GM12878 (cell line): ENCODE measurements at regions not wholly inside any gene's neighbourhood (a gene's known extent, or its start where the extent isn't known, plus 50 kb on each side); places are given as distances from the start of the nearest gene placed in this dataset.

Experiments used
- ATAC-seq: fragments of 200-7000 bp; cut with Tn5 transposase; 3 replicates; pipeline ENCODE4 v1.9.1; 2020; ENCODE audit warnings: mild to moderate bottlenecking, moderate library complexity
- BruUV-seq: library from RNA; stranded (reverse); fragments of 400-500 nt; replicated peaks from 2 replicates; lab custom pipeline; 2021; lab: Mats Ljungman, UMichigan
- CTCF ChIA-PET: fragments of 300-600 bp; sonication (Branson Sonifier 250); formaldehyde crosslinking; extraction: SDS; loops from one replicate; lab custom pipeline; 2021; ENCODE audit warnings: inconsistent platforms; lab: Yijun Ruan, JAX
- POLR2A ChIA-PET: fragments of 350-600 bp; formaldehyde crosslinking; extraction: SDS; loops from one replicate; lab custom pipeline; 2021; ENCODE audit warnings: inconsistent platforms; lab: Charles Lee
- RAD21 ChIA-PET: fragments of 300-600 bp; sonication (Branson Sonifier 250); formaldehyde crosslinking; loops from one replicate; lab custom pipeline; 2023; ENCODE audit warnings: antibody characterized with exemption; ENCODE audit not compliant: unreplicated experiment; lab: Charles Lee
- SMC1A ChIA-PET: fragments of 300-600 bp; sonication (Branson Sonifier 250); formaldehyde crosslinking; loops from one replicate; lab custom pipeline; 2023; ENCODE audit not compliant: unreplicated experiment, uncharacterized antibody; lab: Charles Lee
- DNase-seq: peaks from one replicate; pipeline ENCODE4 v3.0.0-alpha.2; 2011; ENCODE audit warnings: low read depth, low spot score
- FAIRE-seq: peaks from 3 replicates; lab custom pipeline; 2011; peaks lifted over from hg19 to GRCh38; lab: Jason Lieb, UNC
- H2AFZ ChIP-seq: 2 replicates; pipeline ENCODE4 v1.6.0; 2011; ENCODE audit warnings: low read depth, low read length, control low read depth; ENCODE audit not compliant: control insufficient read depth
- H3K27ac ChIP-seq: 2 replicates; pipeline ENCODE4 v1.5.1; 2011; ENCODE audit warnings: control low read depth; ENCODE audit not compliant: control insufficient read depth, insufficient read depth
- H3K27me3 ChIP-seq, 2 experiments: replicated peaks in 1 of 2; 2 replicates each; pipeline versions ENCODE4 v1.6.0 to v1.6.1; 2011; ENCODE audit warnings: low read length in 1 of 2; ENCODE audit not compliant: control insufficient read depth in 2 of 2, insufficient read depth in 2 of 2
- H3K36me3 ChIP-seq, 2 experiments: 2 replicates each; pipeline ENCODE4 v1.5.1; 2011; ENCODE audit warnings: low read length in 1 of 2; ENCODE audit not compliant: control insufficient read depth in 2 of 2, insufficient read depth in 2 of 2
- H3K4me1 ChIP-seq: 2 replicates; pipeline ENCODE4 v1.6.1; 2011; ENCODE audit warnings: mild to moderate bottlenecking, low read length, moderate library complexity, mixed read lengths; ENCODE audit not compliant: control insufficient read depth, insufficient read depth
- H3K4me2 ChIP-seq: 2 replicates; pipeline ENCODE4 v1.6.0; 2011; ENCODE audit warnings: control low read depth; ENCODE audit not compliant: control insufficient read depth, insufficient read depth
- H3K4me3 ChIP-seq: fragments of 200-600 bp; sonication (generic); 2 replicates; pipeline ENCODE4 v1.5.1; 2016
- H3K79me2 ChIP-seq: 2 replicates; pipeline ENCODE4 v1.6.0; 2011; ENCODE audit warnings: low read length; ENCODE audit not compliant: control insufficient read depth, insufficient read depth
- H3K9ac ChIP-seq: 2 replicates; pipeline ENCODE4 v1.8.0; 2011; ENCODE audit warnings: low read length, control low read depth, mixed read lengths; ENCODE audit not compliant: control insufficient read depth, insufficient read depth
- H3K9me3 ChIP-seq: replicated peaks from 3 replicates; pipeline ENCODE4 v1.5.1; 2011; ENCODE audit warnings: mild to moderate bottlenecking, low read length; ENCODE audit not compliant: control insufficient read depth, insufficient read depth
- H4K20me1 ChIP-seq: 2 replicates; pipeline ENCODE4 v1.6.0; 2011; ENCODE audit not compliant: control insufficient read depth, insufficient read depth
- ASH2L ChIP-seq: fragments of 300-600, 200-600 bp; sonication (generic); IDR thresholded peaks from 2 replicates; pipeline ENCODE4 v1.6.1; 2017; ENCODE audit warnings: low read depth, mild to moderate bottlenecking, borderline replicate concordance
- CBX3 ChIP-seq: fragments of 200-600 bp; sonication (generic); IDR thresholded peaks from 2 replicates; pipeline ENCODE4 v1.6.1; 2016; ENCODE audit warnings: low read depth, borderline replicate concordance
- FOS ChIP-seq: IDR thresholded peaks from 3 replicates; pipeline ENCODE4 v1.6.1; 2011; ENCODE audit warnings: borderline replicate concordance; ENCODE audit not compliant: insufficient read length; ENCODE audit errors: extremely low read depth
- HDAC6 ChIP-seq: fragments of 200-600 bp; sonication (generic); IDR thresholded peaks from one replicate; pipeline ENCODE4 v1.8.0; 2017; ENCODE audit warnings: antibody characterized with exemption; ENCODE audit not compliant: unreplicated experiment
- MAX ChIP-seq: IDR thresholded peaks from 2 replicates; pipeline ENCODE4 v1.6.1; 2012; ENCODE audit warnings: low read depth, low read length, improper control_type of control experiment
- MEF2B ChIP-seq: fragments of 450-650 bp; IDR thresholded peaks from 2 replicates; pipeline ENCODE4 v1.6.1; 2018; ENCODE audit warnings: mild to moderate bottlenecking, moderate library complexity; ENCODE audit not compliant: partially characterized antibody, poor library complexity, severe bottlenecking
- MYB ChIP-seq: fragments of 150-350 bp; IDR thresholded peaks from 2 replicates; pipeline ENCODE4 v1.6.1; 2014; ENCODE audit warnings: mild to moderate bottlenecking, low read depth, low read length, borderline replicate concordance
- NFYA ChIP-seq: IDR thresholded peaks from 2 replicates; pipeline ENCODE4 v1.6.1; 2011; ENCODE audit warnings: low read depth, mild to moderate bottlenecking, low read length, improper control_type of control experiment, borderline replicate concordance
- NFYB ChIP-seq: IDR thresholded peaks from 2 replicates; pipeline ENCODE4 v1.6.1; 2011; ENCODE audit warnings: low read depth, mild to moderate bottlenecking, low read length, improper control_type of control experiment, moderate library complexity; ENCODE audit not compliant: insufficient read depth
- NKRF ChIP-seq: fragments of 450-650 bp; conservative IDR thresholded peaks from 2 replicates; pipeline ENCODE4 v1.6.1; 2017; ENCODE audit warnings: mild to moderate bottlenecking, moderate library complexity
- RBBP5 ChIP-seq: fragments of 200-600 bp; sonication (generic); conservative IDR thresholded peaks from 2 replicates; pipeline ENCODE4 v1.6.1; 2016
- RELA ChIP-seq: fragments of 450-650 bp; IDR thresholded peaks from 2 replicates; pipeline ENCODE4 v1.8.0; 2014; ENCODE audit warnings: borderline replicate concordance; ENCODE audit not compliant: partially characterized antibody
- ZBTB40 ChIP-seq: fragments of 450-650 bp; IDR thresholded peaks from 2 replicates; pipeline ENCODE4 v1.6.1; 2016; ENCODE audit warnings: mild to moderate bottlenecking, moderate library complexity, borderline replicate concordance
- ZNF207 ChIP-seq: fragments of 450-650 bp; IDR thresholded peaks from 2 replicates; pipeline ENCODE4 v1.6.1; 2014; ENCODE audit warnings: antibody characterized with exemption, mild to moderate bottlenecking, borderline replicate concordance
- ZNF217 ChIP-seq: fragments of 450-650 bp; IDR thresholded peaks from 2 replicates; pipeline ENCODE4 v1.6.1; 2017; ENCODE audit warnings: antibody characterized with exemption, mild to moderate bottlenecking
- ZSCAN29 ChIP-seq: fragments of 450-650 bp; IDR thresholded peaks from 2 replicates; pipeline ENCODE4 v1.6.1; 2017; ENCODE audit warnings: mild to moderate bottlenecking, moderate library complexity
- WGBS: methylation state at CpG from one replicate; pipeline ENCODE4 v1.1.6; 2016; ENCODE audit warnings: low lambda C conversion rate; ENCODE audit not compliant: insufficient replicate concordance, insufficient coverage; ENCODE audit errors: missing lambda C conversion rate; 5-methylcytosine and 5-hydroxymethylcytosine counted together
- in situ Hi-C: fragments of 300-500 bp; cut with MboI; formaldehyde crosslinking; loops from 9 replicates; pipeline ENCODE4 v1.14.3; 2018; ENCODE audit warnings: mixed read lengths
- intact Hi-C: fragments of 100-400 bp; cut with micrococcal nuclease; formaldehyde crosslinking; loops from one replicate; pipeline ENCODE4 v1.14.2; 2022; ENCODE audit not compliant: unreplicated experiment

GRCh38 chr6:86255973-86256372 lies 613.3 kb upstream of the SYNCRIP start:
- TF ChIP-seq MAX (no peak), NFYA (no peak), NKRF (no peak), RBBP5 (no peak), MYB (no peak), NFYB (no peak), RELA (no peak), ZNF217 (no peak), MEF2B (no peak), ZNF207 (no peak), ZBTB40 (no peak), ZSCAN29 (no peak), CBX3 (no peak), ASH2L (no peak), HDAC6 (no peak), FOS (no peak)
- DNase-seq (no peak), ATAC-seq (no peak), FAIRE-seq (no peak)
- POLR2A ChIA-PET, result interaction anchor here (0.8 kb wide), 1 partner anchor 9 kb away, joined by 3 read pairs; no protein-coding TSS in a partner anchor
- Histone ChIP-seq H3K4me2 (no peak overlapping the region), H3K4me3 (no peak overlapping the region), H3K27me3 (no peaks in the 10 kb centered on the region), H3K9me3 (no peaks in the 10 kb centered on the region), H3K4me1 (no peaks in the 10 kb centered on the region), H3K9ac (no peak overlapping the region), H3K36me3 (no peaks in the 10 kb centered on the region), H4K20me1 (no peaks in the 10 kb centered on the region), H3K27ac (no peak overlapping the region), H2AFZ (no peak overlapping the region), H3K79me2 (no peaks in the 10 kb centered on the region)
- BruUV-seq, result no TSS peak
- in situ Hi-C loops, result no loop called here
- SMC1A ChIA-PET, result no interaction called here
- RAD21 ChIA-PET, result no interaction called here
- intact Hi-C loops, result no loop called here
- CTCF ChIA-PET, result interaction anchor here (0.6 kb wide), 1 partner anchor 1759 kb away, joined by 3 read pairs; no protein-coding TSS in a partner anchor
- 0% methylated on average over 1 of the region's 1 CpG for WGBS
